Germinal center (tissue), 1 donor: ENCODE measurements at regions not wholly inside any gene's neighbourhood (a gene's known extent, or its start where the extent isn't known, plus 50 kb on each side); places are given as distances from the start of the nearest gene placed in this dataset.
"Not testable (repeated sequence)": the region's sequence is repeated elsewhere in the genome, so short reads cannot be mapped to it uniquely, and the experiment has no call there.

Source experiments
- DNase-seq: peaks from one replicate; pipeline ENCODE4 v3.0.0; 2012; ENCODE audit warnings: mixed read lengths, low spot score

DNA sequence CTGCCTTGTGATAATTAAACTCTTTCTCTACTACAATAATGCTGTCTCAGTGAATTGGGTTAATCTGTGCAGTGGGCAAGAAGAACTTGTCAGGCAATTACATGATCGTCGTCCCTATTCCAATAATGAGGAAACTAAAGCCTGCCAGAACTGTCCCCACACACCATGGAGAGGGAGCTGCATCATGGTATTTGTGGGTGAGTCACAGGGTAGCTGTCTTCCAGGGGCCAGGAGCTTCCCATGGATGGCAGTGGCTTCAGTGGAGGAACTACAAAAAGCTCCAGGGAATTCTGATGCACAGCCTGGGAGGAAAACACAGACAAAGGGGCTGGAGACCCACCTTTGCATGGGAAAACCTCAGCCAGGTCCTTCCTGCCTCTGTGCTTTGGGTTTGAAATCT, 83.3 kb upstream of the C16orf82 start:
- DNase-seq, result no peak

DNA sequence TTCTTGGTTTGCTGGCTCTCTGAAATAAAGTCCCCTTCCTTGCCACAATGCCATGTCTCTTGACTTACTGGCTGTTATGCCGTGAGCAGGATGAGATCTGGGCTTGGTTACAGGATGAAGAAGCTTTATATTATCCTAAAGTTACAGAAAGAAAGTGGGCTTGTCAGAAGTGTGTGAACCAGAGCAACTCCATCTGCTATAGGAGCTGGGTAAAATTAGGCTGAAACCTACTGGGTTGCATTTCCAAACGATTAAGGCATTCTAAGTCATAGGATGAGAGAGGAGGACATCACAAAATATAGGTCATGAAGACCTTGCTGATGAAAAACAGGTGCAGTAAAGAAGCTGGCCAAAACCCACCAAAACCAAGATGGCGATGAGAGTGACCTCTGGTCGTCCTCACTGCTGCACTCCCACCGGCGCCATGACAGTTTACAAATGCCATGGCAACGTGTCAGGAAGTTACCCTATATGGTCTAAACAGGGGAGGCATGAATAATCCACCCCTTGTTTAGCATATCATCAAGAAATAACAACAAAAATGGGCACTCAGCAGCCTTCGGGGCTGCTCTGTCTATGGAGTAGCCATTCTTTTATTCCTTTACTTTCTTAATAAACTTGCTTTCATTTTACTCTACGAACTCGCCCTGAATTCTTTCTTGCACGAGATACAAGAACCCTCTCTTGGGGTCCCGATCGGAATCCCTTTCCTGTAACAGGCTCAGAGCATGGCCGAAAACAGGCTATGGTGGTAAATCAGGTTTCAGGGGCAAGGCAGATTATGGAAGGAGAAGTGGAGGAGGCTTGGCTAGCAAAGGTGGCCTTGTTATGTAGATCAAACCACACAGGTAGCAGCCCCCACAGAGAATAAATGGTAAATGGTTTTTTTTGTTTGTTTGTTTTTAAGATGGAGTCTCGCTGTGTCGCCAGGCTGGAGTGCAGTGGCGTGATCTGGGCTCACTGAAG, 81.3 kb upstream of the C16orf82 start:
- DNase-seq, result no peak

- no peak for DNase-seq
Observed at GRCh38 chr16:26987597-26988010, 79.1 kb upstream of the C16orf82 start.

GRCh38 chr16:26988186-26988585, 78.5 kb upstream of the C16orf82 start:
- DNase-seq, result no peak

DNA sequence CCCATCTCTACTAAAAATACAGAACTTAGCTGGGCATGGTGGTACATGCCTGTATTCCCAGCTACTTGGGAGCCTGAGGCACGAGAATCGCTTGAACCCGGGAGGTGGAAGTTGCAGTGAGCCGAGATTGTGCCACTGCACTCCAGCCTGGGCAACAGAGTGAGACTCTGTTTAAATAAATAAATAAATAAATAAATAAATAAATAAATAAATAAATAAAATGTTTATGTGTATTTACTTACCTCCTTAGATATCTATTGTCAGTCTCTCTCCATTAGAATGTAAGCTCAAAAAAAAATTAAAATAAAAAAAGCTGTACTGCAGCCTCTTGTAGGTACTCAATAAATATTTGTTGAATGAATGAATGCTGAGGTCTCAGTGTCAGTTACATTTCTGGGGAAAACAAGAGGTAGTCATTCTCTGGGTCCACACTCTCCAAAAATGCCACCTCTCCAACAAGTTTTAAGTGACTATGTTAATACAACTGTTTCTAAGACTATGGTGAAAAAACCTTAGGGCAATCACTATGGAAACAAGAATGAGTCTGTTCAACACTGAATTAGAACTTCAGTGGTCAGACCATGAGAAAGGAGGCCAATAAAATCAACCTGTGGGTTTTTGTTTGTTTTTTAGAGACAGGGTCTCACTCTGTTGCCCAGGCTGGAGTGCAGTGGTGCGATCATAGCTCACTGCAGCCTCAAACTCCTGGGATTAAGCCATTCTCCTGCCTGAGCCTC, 76.2 kb upstream of the C16orf82 start:
- DNase-seq, result not testable (repeated sequence)

DNA sequence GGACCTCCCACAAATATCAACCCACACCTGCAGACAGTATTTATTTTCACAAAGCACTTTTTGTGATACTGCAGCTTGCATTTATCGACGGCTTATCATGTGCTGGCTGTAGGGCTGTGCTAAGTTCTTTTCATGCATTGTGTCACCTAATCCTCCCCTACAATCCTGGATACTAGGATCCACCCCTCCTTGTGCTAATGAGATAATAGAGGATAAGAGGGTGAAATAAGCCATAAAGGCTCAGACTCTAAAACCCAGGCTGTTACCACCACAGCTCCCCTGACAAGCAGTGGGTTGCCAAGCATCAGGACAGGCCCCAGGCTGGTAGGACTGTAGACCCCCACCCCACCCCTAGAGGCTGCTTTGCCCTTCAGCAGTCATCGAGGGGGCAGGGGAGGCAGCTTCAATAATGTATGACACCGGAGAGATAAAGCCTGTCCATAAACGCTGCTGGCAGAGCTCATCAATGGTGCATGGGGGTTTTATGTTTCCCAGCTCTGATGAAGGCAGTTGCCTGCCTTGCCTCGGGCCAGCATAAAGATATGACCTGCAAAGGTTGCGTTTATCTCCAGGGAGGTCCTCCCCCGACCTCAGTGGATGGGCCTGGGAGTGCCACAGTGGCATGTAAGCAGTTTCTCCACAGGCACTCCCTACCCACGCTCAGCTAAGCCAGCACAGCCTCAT, 73.9 kb upstream of the C16orf82 start:
- DNase-seq, result no peak

GRCh38 chr16:26993511-26993910, 73.2 kb upstream of the C16orf82 start:
- DNase-seq, result no peak

GRCh38 chr16:26993963-26994362, 72.8 kb upstream of the C16orf82 start:
- no peak for DNase-seq

DNA sequence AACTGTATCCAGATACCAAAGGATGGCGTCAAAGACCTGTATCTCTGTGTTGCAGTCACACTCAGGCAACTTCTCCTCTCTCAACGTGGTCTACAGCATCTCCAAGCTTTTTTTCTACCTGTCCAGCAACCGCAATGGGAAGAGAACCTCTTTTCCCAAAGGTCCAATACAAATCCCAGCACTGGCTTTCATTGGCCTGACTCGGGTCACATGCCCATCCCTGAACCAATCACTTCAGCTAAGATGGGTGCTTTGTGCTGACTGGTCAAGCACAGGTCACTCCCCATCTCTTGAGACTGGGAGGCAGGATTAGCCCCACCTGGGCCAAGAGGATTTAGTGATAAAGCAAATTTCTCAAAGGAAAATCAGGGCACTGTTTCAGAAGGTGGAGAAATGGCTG, 71.2 kb upstream of the C16orf82 start:
- no peak for DNase-seq

DNA sequence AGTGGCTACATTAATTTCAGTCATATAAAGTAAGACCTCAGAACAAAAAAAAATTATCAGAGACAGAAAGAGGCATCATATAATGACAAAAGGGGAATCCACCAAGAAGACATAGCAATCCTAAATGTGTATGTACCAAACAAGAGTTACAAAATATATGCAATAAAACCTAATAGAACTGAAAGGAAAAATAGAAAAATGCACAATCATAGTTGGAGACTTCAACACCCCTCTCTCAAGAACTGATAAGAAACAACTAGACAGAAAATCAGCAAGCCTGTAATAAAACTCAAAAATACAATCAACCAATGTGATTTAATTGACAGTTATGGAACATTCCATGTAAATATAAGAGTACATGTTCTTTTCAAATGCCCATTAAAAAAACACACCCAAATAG, 61.3 kb upstream of the C16orf82 start:
- DNase-seq, result no peak
